Loucy (cell line): ENCODE measurements at regions not wholly inside any gene's neighbourhood (a gene's known extent, or its start where the extent isn't known, plus 50 kb on each side); places are given as distances from the start of the nearest gene placed in this dataset.
"Not testable (repeated sequence)": the region's sequence is repeated elsewhere in the genome, so short reads cannot be mapped to it uniquely, and the experiment has no call there.

ENCODE experiments used
- H2AFZ ChIP-seq: fragments of 200-600 bp; sonication (generic); 2 replicates; pipeline ENCODE4 v1.6.0; 2016; ENCODE audit warnings: antibody characterized with exemption, mild to moderate bottlenecking, low read length, moderate library complexity
- H3F3A ChIP-seq: fragments of 200-600 bp; 2 replicates; pipeline ENCODE4 v1.6.0; 2016; ENCODE audit warnings: antibody characterized with exemption, low read depth, mild to moderate bottlenecking
- H3K27me3 ChIP-seq: fragments of 200-600 bp; sonication (generic); 2 replicates; pipeline ENCODE4 v1.6.1; 2014; ENCODE audit warnings: low read length, mild to moderate bottlenecking; ENCODE audit not compliant: insufficient read depth, poor library complexity, severe bottlenecking
- H3K36me3 ChIP-seq: fragments of 200-600 bp; sonication (generic); 2 replicates; pipeline ENCODE4 v1.6.1; 2016; ENCODE audit warnings: low read length; ENCODE audit not compliant: insufficient read depth
- H3K4me1 ChIP-seq: fragments of 200-600 bp; sonication (generic); 2 replicates; pipeline ENCODE4 v1.5.1; 2014; ENCODE audit warnings: low read length, mild to moderate bottlenecking; ENCODE audit not compliant: insufficient read depth, poor library complexity, severe bottlenecking
- H3K4me2 ChIP-seq: fragments of 200-600 bp; sonication (generic); 2 replicates; pipeline ENCODE4 v1.6.0; 2014; ENCODE audit warnings: antibody characterized with exemption, low read length, low read depth, mild to moderate bottlenecking; ENCODE audit not compliant: poor library complexity, severe bottlenecking
- H3K4me3 ChIP-seq: fragments of 200-600 bp; sonication (generic); 2 replicates; pipeline ENCODE4 v1.5.1; 2014; ENCODE audit warnings: low read length, mild to moderate bottlenecking, mixed read lengths; ENCODE audit not compliant: poor library complexity, severe bottlenecking
- H3K79me2 ChIP-seq: fragments of 200-600 bp; sonication (generic); 2 replicates; pipeline ENCODE4 v1.6.1; 2014; ENCODE audit warnings: low read length; ENCODE audit not compliant: insufficient read depth
- H3K9ac ChIP-seq: fragments of 200-600 bp; sonication (generic); 2 replicates; pipeline ENCODE4 v1.6.0; 2014; ENCODE audit warnings: mild to moderate bottlenecking, low read depth, low read length, moderate library complexity; ENCODE audit not compliant: poor library complexity, severe bottlenecking
- H3K9me2 ChIP-seq: fragments of 200-600 bp; sonication (generic); replicated peaks from 2 replicates; pipeline ENCODE4 v1.6.1; 2016; ENCODE audit warnings: low read depth, low read length, mixed read lengths
- H3K9me3 ChIP-seq: fragments of 200-600 bp; sonication (generic); 2 replicates; pipeline ENCODE4 v1.6.1; 2014; ENCODE audit warnings: mild to moderate bottlenecking, antibody characterized with exemption, low read length, low read depth; ENCODE audit not compliant: insufficient read depth
- H4K20me1 ChIP-seq: fragments of 200-600 bp; sonication (generic); 2 replicates; pipeline ENCODE4 v1.6.0; 2014; ENCODE audit warnings: antibody characterized with exemption, low read length, mild to moderate bottlenecking; ENCODE audit not compliant: insufficient read depth, poor library complexity, severe bottlenecking
- EZH2phosphoT487 ChIP-seq: fragments of 200-600 bp; IDR thresholded peaks from 2 replicates; pipeline ENCODE4 v1.6.1; 2018; ENCODE audit warnings: antibody characterized with exemption, mild to moderate bottlenecking, moderate library complexity, borderline replicate concordance
- TF ChIP-seq, protein P1 (sequence below): fragments of 200-600 bp; sonication (generic); conservative IDR thresholded peaks from 2 replicates; pipeline ENCODE4 v1.5.1; 2014; ENCODE audit warnings: mild to moderate bottlenecking, antibody characterized with exemption, low read length

DNA sequence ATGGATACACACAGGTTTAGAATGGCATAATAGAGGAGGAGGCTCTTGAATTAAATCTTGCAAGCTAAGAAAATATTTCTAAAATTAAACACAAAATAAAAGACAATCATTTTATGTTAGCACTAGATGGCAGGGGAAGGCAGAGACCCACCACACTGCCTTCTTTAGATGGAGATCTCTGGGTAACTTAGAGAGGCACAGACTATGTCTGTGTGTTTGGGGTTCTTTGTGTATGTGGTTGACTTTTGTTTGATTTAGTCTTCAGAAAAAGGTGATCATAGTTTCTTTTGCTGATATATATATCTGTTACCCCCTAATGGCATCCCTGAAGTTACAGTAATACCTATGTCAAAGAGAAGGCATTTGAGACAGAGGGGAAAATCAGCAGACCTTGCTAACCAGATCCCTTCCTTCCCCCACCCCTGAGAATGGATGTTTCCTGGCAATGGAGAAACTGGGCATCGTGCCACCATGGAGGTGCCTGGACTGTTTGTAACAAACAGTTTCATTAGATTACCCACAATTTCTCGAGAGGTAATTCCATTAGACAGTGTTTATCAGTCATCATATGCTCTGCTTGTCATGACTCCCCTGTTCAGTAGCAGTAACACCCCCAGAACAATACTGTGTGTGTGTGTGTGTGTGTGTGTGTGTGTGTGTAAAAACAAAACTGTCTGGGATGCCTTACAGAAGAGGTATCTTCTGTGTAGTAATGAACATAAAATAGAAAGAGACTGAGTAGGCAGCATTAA, 228.3 kb upstream of the DEPDC1 start:
- no peaks in the 10 kb centered on the region for H3K9me2 ChIP-seq
- no peaks in the 10 kb centered on the region for H3K27me3 ChIP-seq
- no peaks in the 10 kb centered on the region for H3K4me1 ChIP-seq
- H3K4me2 ChIP-seq: no peak overlapping the region
- H3K9ac ChIP-seq: no peak overlapping the region
- H4K20me1 ChIP-seq: no peaks in the 10 kb centered on the region
- TF ChIP-seq, protein P1, sequence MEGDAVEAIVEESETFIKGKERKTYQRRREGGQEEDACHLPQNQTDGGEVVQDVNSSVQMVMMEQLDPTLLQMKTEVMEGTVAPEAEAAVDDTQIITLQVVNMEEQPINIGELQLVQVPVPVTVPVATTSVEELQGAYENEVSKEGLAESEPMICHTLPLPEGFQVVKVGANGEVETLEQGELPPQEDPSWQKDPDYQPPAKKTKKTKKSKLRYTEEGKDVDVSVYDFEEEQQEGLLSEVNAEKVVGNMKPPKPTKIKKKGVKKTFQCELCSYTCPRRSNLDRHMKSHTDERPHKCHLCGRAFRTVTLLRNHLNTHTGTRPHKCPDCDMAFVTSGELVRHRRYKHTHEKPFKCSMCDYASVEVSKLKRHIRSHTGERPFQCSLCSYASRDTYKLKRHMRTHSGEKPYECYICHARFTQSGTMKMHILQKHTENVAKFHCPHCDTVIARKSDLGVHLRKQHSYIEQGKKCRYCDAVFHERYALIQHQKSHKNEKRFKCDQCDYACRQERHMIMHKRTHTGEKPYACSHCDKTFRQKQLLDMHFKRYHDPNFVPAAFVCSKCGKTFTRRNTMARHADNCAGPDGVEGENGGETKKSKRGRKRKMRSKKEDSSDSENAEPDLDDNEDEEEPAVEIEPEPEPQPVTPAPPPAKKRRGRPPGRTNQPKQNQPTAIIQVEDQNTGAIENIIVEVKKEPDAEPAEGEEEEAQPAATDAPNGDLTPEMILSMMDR: no peak
- TF ChIP-seq EZH2phosphoT487: no peak
- no peaks in the 10 kb centered on the region for H3F3A ChIP-seq
- no peaks in the 10 kb centered on the region for H3K9me3 ChIP-seq
- H3K36me3 ChIP-seq: no peaks in the 10 kb centered on the region
- H2AFZ ChIP-seq: no peak overlapping the region
- H3K4me3 ChIP-seq: no peak overlapping the region
- H3K79me2 ChIP-seq: no peaks in the 10 kb centered on the region

DNA sequence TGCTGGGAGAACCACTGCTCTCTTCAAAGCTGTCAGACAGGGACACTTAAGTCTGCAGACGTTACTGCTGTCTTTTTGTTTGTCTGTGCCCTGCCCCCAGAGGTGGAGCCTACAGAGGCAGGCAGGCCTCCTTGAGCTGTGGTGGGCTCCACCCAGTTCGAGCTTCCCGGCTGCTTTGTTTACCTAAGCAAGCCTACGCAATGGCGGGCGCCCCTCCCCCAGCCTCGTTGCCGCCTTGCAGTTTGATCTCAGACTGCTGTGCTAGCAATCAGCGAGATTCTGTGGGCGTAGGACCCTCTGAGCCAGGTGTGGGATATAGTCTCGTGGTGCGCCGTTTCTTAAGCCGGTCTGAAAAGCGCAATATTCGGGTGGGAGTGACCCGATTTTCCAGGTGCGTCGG, 242.6 kb upstream of the DEPDC1 start:
- H3K36me3 ChIP-seq, H3K27me3 ChIP-seq, H3K9me3 ChIP-seq, H3K79me2 ChIP-seq, H4K20me1 ChIP-seq, H3K4me3 ChIP-seq, H3K4me2 ChIP-seq, H3K9ac ChIP-seq, H3K9me2 ChIP-seq, H3K4me1 ChIP-seq, H3F3A ChIP-seq, H2AFZ ChIP-seq: not testable (repeated sequence)

GRCh38 chr1:68745011-68745410, 248.1 kb upstream of the DEPDC1 start:
- no peaks in the 10 kb centered on the region for H3F3A ChIP-seq
- TF ChIP-seq EZH2phosphoT487: no peak
- TF ChIP-seq, protein P1: no peak
- no peaks in the 10 kb centered on the region for H3K27me3 ChIP-seq
- H4K20me1 ChIP-seq: no peaks in the 10 kb centered on the region
- H3K79me2 ChIP-seq: no peaks in the 10 kb centered on the region
- no peaks in the 10 kb centered on the region for H3K4me1 ChIP-seq
- no peak overlapping the region for H2AFZ ChIP-seq
- no peaks in the 10 kb centered on the region; the same call in 1 of the 2 replicates for H3K9me3 ChIP-seq
- H3K4me3 ChIP-seq: no peak overlapping the region
- H3K9me2 ChIP-seq: no peaks in the 10 kb centered on the region
- H3K9ac ChIP-seq: no peak overlapping the region
- H3K4me2 ChIP-seq: no peak overlapping the region
- H3K36me3 ChIP-seq: no peaks in the 10 kb centered on the region

DNA sequence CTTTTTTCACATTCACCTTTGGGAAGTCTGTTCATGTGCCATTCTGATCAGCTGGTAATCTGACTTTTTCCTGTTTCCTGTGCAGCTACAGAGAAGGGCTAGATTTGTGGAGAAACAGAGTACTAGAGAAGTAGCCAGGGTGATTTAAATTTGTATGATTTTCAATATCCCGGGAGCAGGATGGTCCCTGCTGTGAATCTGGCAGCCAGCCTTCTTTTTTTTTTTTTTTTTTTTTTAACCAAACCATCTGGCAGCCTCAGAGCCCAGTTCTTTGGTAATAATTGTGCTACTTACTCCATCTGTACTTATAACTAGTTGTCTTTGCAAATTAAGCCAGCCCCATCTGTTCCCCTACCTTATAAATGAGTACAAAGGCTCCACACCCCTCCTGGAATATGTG, 248.6 kb upstream of the DEPDC1 start:
- no peak for TF ChIP-seq EZH2phosphoT487
- TF ChIP-seq, protein P1: no peak
- Histone ChIP-seq H3K4me3 (no peak overlapping the region), H3K27me3 (no peaks in the 10 kb centered on the region), H2AFZ (no peak overlapping the region), H3K9ac (no peak overlapping the region), H3K36me3 (no peaks in the 10 kb centered on the region), H3K4me2 (no peak overlapping the region), H3K9me3 (no peaks in the 10 kb centered on the region; the same call in 1 of the 2 replicates), H4K20me1 (no peaks in the 10 kb centered on the region), H3F3A (no peaks in the 10 kb centered on the region), H3K4me1 (no peaks in the 10 kb centered on the region), H3K79me2 (no peaks in the 10 kb centered on the region), H3K9me2 (no peaks in the 10 kb centered on the region)
